Activated T-cell treated with anti-CD3 and anti-CD28 coated beads, Interleukin-2, amount 50 U/mL, for 24 hours (primary cell): ENCODE measurements at regions not wholly inside any gene's neighbourhood (a gene's known extent, or its start where the extent isn't known, plus 50 kb on each side); places are given as distances from the start of the nearest gene placed in this dataset.
"Not testable (repeated sequence)": the region's sequence is repeated elsewhere in the genome, so short reads cannot be mapped to it uniquely, and the experiment has no call there.

Experiments used
- DNase-seq: peaks from one replicate; pipeline ENCODE4 v3.0.0-alpha.2; 2020
- H3K27ac Mint-ChIP-seq: 2 replicates; pipeline ENCODE4 v1.8.0; 2020; ENCODE audit warnings: mild to moderate bottlenecking, mixed read lengths
- H3K27me3 Mint-ChIP-seq: 2 replicates; pipeline ENCODE4 v1.8.0; 2020; ENCODE audit warnings: mixed read lengths
- H3K36me3 Mint-ChIP-seq: 2 replicates; pipeline ENCODE4 v1.8.0; 2020; ENCODE audit warnings: low read depth, mixed read lengths
- H3K4me1 Mint-ChIP-seq: 2 replicates; pipeline ENCODE4 v1.8.0; 2020; ENCODE audit warnings: low read depth, mixed read lengths
- H3K4me3 Mint-ChIP-seq: 2 replicates; pipeline ENCODE4 v1.8.0; 2020; ENCODE audit warnings: mild to moderate bottlenecking, moderate library complexity, mixed read lengths
- H3K9me3 Mint-ChIP-seq: 2 replicates; pipeline ENCODE4 v1.8.0; 2020; ENCODE audit warnings: mixed read lengths

GRCh38 chr14:78028471-78028870, 141.7 kb upstream of the NRXN3 start:
- H3K27me3 Mint-ChIP-seq: peaks cover 29% of the 10 kb centered on the region
- no peak for DNase-seq
- H3K4me3 Mint-ChIP-seq: no peak overlapping the region
- H3K9me3 Mint-ChIP-seq: no peaks in the 10 kb centered on the region
- H3K27ac Mint-ChIP-seq: no peak overlapping the region
- no peaks in the 10 kb centered on the region for H3K4me1 Mint-ChIP-seq
- no peaks in the 10 kb centered on the region for H3K36me3 Mint-ChIP-seq

GRCh38 chr14:78029601-78030372, 140.4 kb upstream of the NRXN3 start:
- no peak overlapping the region for H3K27ac Mint-ChIP-seq

GRCh38 chr14:78043349-78043748, 126.8 kb upstream of the NRXN3 start:
- Mint-ChIP-seq H3K4me1 (no peaks in the 10 kb centered on the region), H3K27me3 (peaks cover 33% of the 10 kb centered on the region), H3K27ac (no peak overlapping the region), H3K4me3 (no peak overlapping the region), H3K9me3 (no peaks in the 10 kb centered on the region), H3K36me3 (no peaks in the 10 kb centered on the region)
- no peak for DNase-seq

More at GRCh38 chr14:78029601-78030372, 140.4 kb upstream of the NRXN3 start:
- H3K27me3 Mint-ChIP-seq: peaks cover 29% of the 10 kb centered on the region
- H3K4me3 Mint-ChIP-seq: no peak overlapping the region
- no peaks in the 10 kb centered on the region for H3K36me3 Mint-ChIP-seq
- H3K9me3 Mint-ChIP-seq: no peaks in the 10 kb centered on the region
- H3K4me1 Mint-ChIP-seq: no peaks in the 10 kb centered on the region
- no peak for DNase-seq

- Mint-ChIP-seq H3K4me3 (no peak overlapping the region), H3K27me3 (peaks cover 9% of the 10 kb centered on the region), H3K9me3 (peaks cover 8% of the 10 kb centered on the region), H3K4me1 (no peaks in the 10 kb centered on the region), H3K27ac (no peak overlapping the region), H3K36me3 (no peaks in the 10 kb centered on the region)
- DNase-seq: no peak
Observed at GRCh38 chr14:78048120-78048519, 122.1 kb upstream of the NRXN3 start.

- H3K4me1 Mint-ChIP-seq, H3K27me3 Mint-ChIP-seq, H3K27ac Mint-ChIP-seq, H3K4me3 Mint-ChIP-seq, DNase-seq, H3K9me3 Mint-ChIP-seq, H3K36me3 Mint-ChIP-seq: not testable (repeated sequence)
Observed at GRCh38 chr14:78056890-78057289, 113.3 kb upstream of the NRXN3 start.

- Mint-ChIP-seq H3K4me1 (no peaks in the 10 kb centered on the region), H3K36me3 (no peaks in the 10 kb centered on the region), H3K27me3 (peaks cover 6% of the 10 kb centered on the region), H3K9me3 (no peaks in the 10 kb centered on the region), H3K27ac (no peak overlapping the region), H3K4me3 (no peak overlapping the region)
- DNase-seq: no peak
Observed at GRCh38 chr14:78070344-78070743, 99.8 kb upstream of the NRXN3 start.

GRCh38 chr14:78071016-78071549, 99.1 kb upstream of the NRXN3 start:
- Mint-ChIP-seq H3K9me3 (no peaks in the 10 kb centered on the region), H3K27ac (no peak overlapping the region), H3K4me1 (no peaks in the 10 kb centered on the region)

GRCh38 chr14:78073028-78073427, 97.1 kb upstream of the NRXN3 start:
- Mint-ChIP-seq H3K27ac (no peak overlapping the region), H3K27me3 (peaks cover 6% of the 10 kb centered on the region), H3K36me3 (no peaks in the 10 kb centered on the region), H3K4me3 (no peak overlapping the region), H3K4me1 (no peaks in the 10 kb centered on the region), H3K9me3 (no peaks in the 10 kb centered on the region)
- no peak for DNase-seq

More at GRCh38 chr14:78071016-78071549, 99.1 kb upstream of the NRXN3 start:
- no peak overlapping the region for H3K4me3 Mint-ChIP-seq
- no peaks in the 10 kb centered on the region for H3K36me3 Mint-ChIP-seq
- no peak for DNase-seq
- peaks cover 6% of the 10 kb centered on the region for H3K27me3 Mint-ChIP-seq

GRCh38 chr14:78074561-78074960, 95.6 kb upstream of the NRXN3 start:
- no peaks in the 10 kb centered on the region for H3K4me1 Mint-ChIP-seq
- no peak overlapping the region for H3K27ac Mint-ChIP-seq
- no peaks in the 10 kb centered on the region for H3K9me3 Mint-ChIP-seq
- DNase-seq: no peak
- no peak overlapping the region for H3K4me3 Mint-ChIP-seq
- peaks cover 4% of the 10 kb centered on the region for H3K27me3 Mint-ChIP-seq
- H3K36me3 Mint-ChIP-seq: no peaks in the 10 kb centered on the region

- Mint-ChIP-seq H3K4me3 (no peak overlapping the region), H3K9me3 (no peaks in the 10 kb centered on the region), H3K4me1 (no peaks in the 10 kb centered on the region), H3K36me3 (no peaks in the 10 kb centered on the region), H3K27me3 (peaks cover 3% of the 10 kb centered on the region), H3K27ac (no peak overlapping the region)
- DNase-seq: no peak
Observed at GRCh38 chr14:78075033-78075432, 95.1 kb upstream of the NRXN3 start.

GRCh38 chr14:78075555-78076277, 94.5 kb upstream of the NRXN3 start:
- Mint-ChIP-seq H3K4me1 (no peaks in the 10 kb centered on the region), H3K9me3 (no peaks in the 10 kb centered on the region), H3K36me3 (no peaks in the 10 kb centered on the region), H3K27me3 (peaks cover 3% of the 10 kb centered on the region), H3K4me3 (no peak overlapping the region), H3K27ac (no peak overlapping the region)
- no peak for DNase-seq

GRCh38 chr14:78081245-78081644, 88.9 kb upstream of the NRXN3 start:
- H3K4me3 Mint-ChIP-seq: no peak overlapping the region
- H3K36me3 Mint-ChIP-seq: no peaks in the 10 kb centered on the region
- H3K9me3 Mint-ChIP-seq: no peaks in the 10 kb centered on the region
- H3K27me3 Mint-ChIP-seq: peaks cover 4% of the 10 kb centered on the region
- no peak for DNase-seq
- H3K4me1 Mint-ChIP-seq: no peaks in the 10 kb centered on the region
- no peak overlapping the region for H3K27ac Mint-ChIP-seq

GRCh38 chr14:78083837-78084236, 86.3 kb upstream of the NRXN3 start:
- H3K27ac Mint-ChIP-seq: no peak overlapping the region
- H3K36me3 Mint-ChIP-seq: no peaks in the 10 kb centered on the region
- no peak overlapping the region for H3K4me3 Mint-ChIP-seq
- peaks cover 4% of the 10 kb centered on the region for H3K27me3 Mint-ChIP-seq
- H3K9me3 Mint-ChIP-seq: no peaks in the 10 kb centered on the region
- DNase-seq: no peak
- no peaks in the 10 kb centered on the region for H3K4me1 Mint-ChIP-seq

GRCh38 chr14:78086342-78086741, 83.8 kb upstream of the NRXN3 start:
- no peaks in the 10 kb centered on the region for H3K4me1 Mint-ChIP-seq
- H3K27ac Mint-ChIP-seq: no peak overlapping the region
- H3K27me3 Mint-ChIP-seq: peaks cover 6% of the 10 kb centered on the region
- no peaks in the 10 kb centered on the region for H3K9me3 Mint-ChIP-seq
- DNase-seq: no peak
- H3K4me3 Mint-ChIP-seq: no peak overlapping the region
- H3K36me3 Mint-ChIP-seq: no peaks in the 10 kb centered on the region

- no peak overlapping the region for H3K4me3 Mint-ChIP-seq
- no peaks in the 10 kb centered on the region for H3K4me1 Mint-ChIP-seq
- no peak overlapping the region for H3K27ac Mint-ChIP-seq
- no peak for DNase-seq
- no peaks in the 10 kb centered on the region for H3K9me3 Mint-ChIP-seq
- H3K27me3 Mint-ChIP-seq: peaks cover 9% of the 10 kb centered on the region
- H3K36me3 Mint-ChIP-seq: no peaks in the 10 kb centered on the region
Observed at GRCh38 chr14:78088916-78089315, 81.3 kb upstream of the NRXN3 start.
